MM.1S (cell line): ENCODE measurements at regions not wholly inside any gene's neighbourhood (a gene's known extent, or its start where the extent isn't known, plus 50 kb on each side); places are given as distances from the start of the nearest gene placed in this dataset.

Experiments used
- DNase-seq: peaks from one replicate; pipeline ENCODE4 v3.0.0-alpha.2; 2015
- H2AFZ ChIP-seq: fragments of 300-600 bp; sonication (generic); 2 replicates; pipeline ENCODE4 v1.6.0; 2016; ENCODE audit warnings: antibody characterized with exemption, low read length
- H3F3A ChIP-seq: fragments of 300-600 bp; sonication (generic); 2 replicates; pipeline ENCODE4 v1.6.1; 2016; ENCODE audit warnings: mild to moderate bottlenecking, antibody characterized with exemption, low read length, moderate library complexity, mixed read lengths; ENCODE audit not compliant: insufficient read depth
- H3K27ac ChIP-seq: fragments of 300-600 bp; sonication (generic); 2 replicates; pipeline ENCODE4 v1.5.1; 2016; ENCODE audit warnings: mild to moderate bottlenecking, low read length
- H3K27me3 ChIP-seq: fragments of 300-600 bp; sonication (generic); replicated peaks from 2 replicates; pipeline ENCODE4 v1.6.0; 2016; ENCODE audit warnings: low read length; ENCODE audit not compliant: insufficient read depth
- H3K36me3 ChIP-seq: fragments of 300-600 bp; sonication (generic); replicated peaks from 2 replicates; pipeline ENCODE4 v1.6.1; 2016; ENCODE audit warnings: mild to moderate bottlenecking, low read length, mixed read lengths; ENCODE audit not compliant: insufficient read depth
- H3K4me1 ChIP-seq: fragments of 300-600 bp; sonication (generic); 2 replicates; pipeline ENCODE4 v1.6.1; 2016; ENCODE audit warnings: low read length, mixed read lengths
- H3K4me2 ChIP-seq: fragments of 300-600 bp; sonication (generic); 2 replicates; pipeline ENCODE4 v1.6.0; 2016; ENCODE audit warnings: low read depth, low read length
- H3K4me3 ChIP-seq: fragments of 300-600 bp; sonication (generic); 2 replicates; pipeline ENCODE4 v1.5.1; 2016; ENCODE audit warnings: low read length, mixed read lengths
- H3K79me2 ChIP-seq: fragments of 300-600 bp; sonication (generic); 2 replicates; pipeline ENCODE4 v1.6.1; 2016; ENCODE audit warnings: mixed run types, low read length, mixed read lengths
- H3K9ac ChIP-seq: fragments of 300-600 bp; sonication (generic); 2 replicates; pipeline ENCODE4 v1.6.1; 2016; ENCODE audit warnings: low read length, mixed read lengths
- H3K9me2 ChIP-seq: fragments of 300-600 bp; sonication (generic); replicated peaks from 2 replicates; pipeline ENCODE4 v1.6.1; 2016; ENCODE audit warnings: mild to moderate bottlenecking, low read length, mixed read lengths; ENCODE audit not compliant: insufficient read depth
- H3K9me3 ChIP-seq: fragments of 300-600 bp; sonication (generic); replicated peaks from 2 replicates; pipeline ENCODE4 v1.6.1; 2016; ENCODE audit warnings: mild to moderate bottlenecking, low read length, mixed read lengths; ENCODE audit not compliant: insufficient read depth
- H4K20me1 ChIP-seq: fragments of 300-600 bp; sonication (generic); 2 replicates; pipeline ENCODE4 v1.6.1; 2016; ENCODE audit warnings: mild to moderate bottlenecking, low read length, moderate library complexity, mixed read lengths; ENCODE audit not compliant: insufficient read depth
- CTCF ChIP-seq: fragments of 300-600 bp; sonication (generic); IDR thresholded peaks from 2 replicates; pipeline ENCODE4 v1.5.1; 2016; ENCODE audit warnings: antibody characterized with exemption, low read length, mixed read lengths
- EZH2 ChIP-seq: fragments of 300-600 bp; sonication (generic); optimal IDR thresholded peaks from 2 replicates; pipeline ENCODE3; 2017; ENCODE audit warnings: low read depth, mild to moderate bottlenecking, antibody characterized with exemption, low read length, mixed read lengths
- EZH2phosphoT487 ChIP-seq: fragments of 300-600 bp; sonication (generic); IDR thresholded peaks from 2 replicates; pipeline ENCODE4 v1.6.1; 2018; ENCODE audit warnings: antibody characterized with exemption, low read length

- Histone ChIP-seq H3K9ac (no peak overlapping the region), H3K79me2 (no peaks in the 10 kb centered on the region), H3F3A (peaks cover 8% of the 10 kb centered on the region), H3K9me3 (no peaks in the 10 kb centered on the region), H3K4me3 (no peak overlapping the region), H2AFZ (no peak overlapping the region), H3K4me2 (no peak overlapping the region), H3K27me3 (no peaks in the 10 kb centered on the region), H3K9me2 (no peaks in the 10 kb centered on the region), H4K20me1 (no peaks in the 10 kb centered on the region), H3K4me1 (peaks cover 27% of the 10 kb centered on the region), H3K36me3 (no peaks in the 10 kb centered on the region), H3K27ac (no peak overlapping the region)
- no peak for DNase-seq
- TF ChIP-seq EZH2 (no peak), CTCF (no peak), EZH2phosphoT487 (no peak)
Measured at GRCh38 chr11:115921540-115921939, 417.3 kb upstream of the CADM1 start.

GRCh38 chr11:115920841-115921480 lies 416.7 kb upstream of the CADM1 start:
- Histone ChIP-seq H3K27me3 (no peaks in the 10 kb centered on the region), H3K4me3 (no peak overlapping the region), H3K36me3 (no peaks in the 10 kb centered on the region), H3K4me1 (peaks cover 25% of the 10 kb centered on the region), H4K20me1 (no peaks in the 10 kb centered on the region), H3K79me2 (no peaks in the 10 kb centered on the region), H2AFZ (no peak overlapping the region), H3F3A (peaks cover 8% of the 10 kb centered on the region), H3K4me2 (no peak overlapping the region), H3K27ac (no peak overlapping the region), H3K9ac (no peak overlapping the region), H3K9me3 (no peaks in the 10 kb centered on the region), H3K9me2 (no peaks in the 10 kb centered on the region)
- no peak for TF ChIP-seq EZH2phosphoT487
- TF ChIP-seq EZH2: no peak
- DNase-seq: no peak

GRCh38 chr11:115920092-115920461 lies 415.9 kb upstream of the CADM1 start:
- Histone ChIP-seq H3K4me1 (peaks cover 18% of the 10 kb centered on the region), H3K27ac (no peak overlapping the region)
- DNase-seq: no peak

More at GRCh38 chr11:115920092-115920461, 415.9 kb upstream of the CADM1 start:
- H3K9me3 ChIP-seq: no peaks in the 10 kb centered on the region
- no peaks in the 10 kb centered on the region for H3K79me2 ChIP-seq
- H4K20me1 ChIP-seq: no peaks in the 10 kb centered on the region
- TF ChIP-seq EZH2phosphoT487 (no peak), EZH2 (no peak), CTCF (no peak)
- H3K4me3 ChIP-seq: no peak overlapping the region
- peaks cover 4% of the 10 kb centered on the region for H3F3A ChIP-seq
- H3K27me3 ChIP-seq: no peaks in the 10 kb centered on the region
- no peak overlapping the region for H3K9ac ChIP-seq
- no peak overlapping the region for H3K4me2 ChIP-seq
- H2AFZ ChIP-seq: no peak overlapping the region
- H3K36me3 ChIP-seq: no peaks in the 10 kb centered on the region
- no peaks in the 10 kb centered on the region for H3K9me2 ChIP-seq
